ENCODE measurements at regions not wholly inside any gene's neighbourhood (a gene's known extent, or its start where the extent isn't known, plus 50 kb on each side); places are given as distances from the start of the nearest gene placed in this dataset.

DNA sequence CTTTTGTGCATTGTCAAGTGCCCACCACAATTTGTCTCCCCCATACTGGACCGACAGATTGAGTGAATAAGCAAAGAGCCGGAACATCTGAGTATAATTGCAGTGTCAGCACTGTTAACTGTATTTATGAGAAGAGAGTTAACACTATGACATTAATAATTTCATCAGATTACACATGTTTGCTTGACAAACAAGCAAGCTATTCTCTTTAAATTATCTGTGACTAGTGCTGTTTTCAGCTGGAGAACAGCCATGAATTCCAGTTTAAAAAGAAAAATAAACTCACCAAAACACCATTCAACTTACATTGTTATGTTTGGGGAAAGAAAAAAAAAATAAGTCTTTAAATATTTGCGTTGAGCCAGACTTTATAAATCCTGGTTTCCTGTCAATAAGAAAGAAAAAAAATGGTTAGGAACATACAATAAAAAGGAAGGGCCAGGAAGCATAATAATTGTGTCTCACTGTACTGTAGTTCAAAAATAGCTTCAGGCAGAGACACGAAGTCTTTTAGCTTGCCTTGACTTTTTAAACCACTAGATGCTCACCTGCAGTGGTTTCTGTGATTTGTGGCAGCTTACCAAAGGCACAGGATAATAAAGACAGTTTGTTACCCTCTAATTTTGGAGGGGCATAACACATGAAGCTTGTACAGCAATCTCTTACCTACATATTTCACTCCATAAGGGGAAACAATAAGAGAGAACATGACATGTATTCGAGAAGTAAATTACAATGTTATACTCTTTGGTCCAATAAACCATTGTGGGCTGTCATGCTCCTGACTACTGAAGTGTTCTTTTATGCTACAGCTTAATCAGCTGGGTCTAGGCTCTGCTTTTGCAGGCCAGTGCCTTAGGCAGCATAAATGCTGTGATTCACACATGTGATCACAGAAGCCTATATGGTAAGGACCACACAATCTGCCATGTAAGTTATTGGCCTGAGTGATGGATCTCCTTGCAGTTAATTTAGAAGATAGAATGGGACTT is 302.0 kb upstream of the ADGRL2 start:
- Histone ChIP-seq H3K4me1 (ENCODE audit: insufficient read depth, low read length) (no peaks in the 10 kb centered on the region), H3K36me3 (ENCODE audit: insufficient read depth, low read length) (no peaks in the 10 kb centered on the region), H3K4me3 (ENCODE audit: low read depth in 1 of 2, low read length in 2 of 2) (no peak overlapping the region), H3K9ac (ENCODE audit: low read length) (no peak overlapping the region), H3K27ac (ENCODE audit: low read depth, low read length) (no peak overlapping the region), H3K27me3 (ENCODE audit: control insufficient read depth in 1 of 2, insufficient read depth in 2 of 2, low read length in 2 of 2) (no peaks in the 10 kb centered on the region), H3K9me3 (ENCODE audit: low read length) (no peaks in the 10 kb centered on the region)

- Histone ChIP-seq H3K27ac (ENCODE audit: low read depth, low read length) (no peak overlapping the region), H3K4me1 (ENCODE audit: insufficient read depth, low read length) (no peaks in the 10 kb centered on the region), H3K27me3 (ENCODE audit: control insufficient read depth in 1 of 2, insufficient read depth in 2 of 2, low read length in 2 of 2) (no peaks in the 10 kb centered on the region), H3K36me3 (ENCODE audit: insufficient read depth, low read length) (no peaks in the 10 kb centered on the region), H3K9me3 (ENCODE audit: low read length) (no peaks in the 10 kb centered on the region), H3K4me3 (ENCODE audit: low read depth in 1 of 2, low read length in 2 of 2) (no peak overlapping the region), H3K9ac (ENCODE audit: low read length) (no peak overlapping the region)
These were observed 304.4 kb upstream of the ADGRL2 start for GRCh38 chr1:81496349-81496748.

GRCh38 chr1:81493102-81493869 is 307.4 kb upstream of the ADGRL2 start:
- no peak overlapping the region for H3K4me3 ChIP-seq (ENCODE audit: low read depth in 1 of 2, low read length in 2 of 2)
- H3K27ac ChIP-seq (ENCODE audit: low read depth, low read length), result no peak overlapping the region
- H3K9ac ChIP-seq (ENCODE audit: low read length), result no peak overlapping the region
- H3K9me3 ChIP-seq (ENCODE audit: low read length), result no peaks in the 10 kb centered on the region
- H3K36me3 ChIP-seq (ENCODE audit: insufficient read depth, low read length), result no peaks in the 10 kb centered on the region
- no peaks in the 10 kb centered on the region for H3K27me3 ChIP-seq (ENCODE audit: control insufficient read depth in 1 of 2, insufficient read depth in 2 of 2, low read length in 2 of 2)
- H3K4me1 ChIP-seq (ENCODE audit: insufficient read depth, low read length), result no peaks in the 10 kb centered on the region

GRCh38 chr1:81492628-81493027 is 308.1 kb upstream of the ADGRL2 start:
- Histone ChIP-seq H3K36me3 (ENCODE audit: insufficient read depth, low read length) (no peaks in the 10 kb centered on the region), H3K4me3 (ENCODE audit: low read depth in 1 of 2, low read length in 2 of 2) (no peak overlapping the region), H3K4me1 (ENCODE audit: insufficient read depth, low read length) (no peaks in the 10 kb centered on the region), H3K27ac (ENCODE audit: low read depth, low read length) (no peak overlapping the region), H3K9ac (ENCODE audit: low read length) (no peak overlapping the region), H3K27me3 (ENCODE audit: control insufficient read depth in 1 of 2, insufficient read depth in 2 of 2, low read length in 2 of 2) (no peaks in the 10 kb centered on the region), H3K9me3 (ENCODE audit: low read length) (no peaks in the 10 kb centered on the region)

DNA sequence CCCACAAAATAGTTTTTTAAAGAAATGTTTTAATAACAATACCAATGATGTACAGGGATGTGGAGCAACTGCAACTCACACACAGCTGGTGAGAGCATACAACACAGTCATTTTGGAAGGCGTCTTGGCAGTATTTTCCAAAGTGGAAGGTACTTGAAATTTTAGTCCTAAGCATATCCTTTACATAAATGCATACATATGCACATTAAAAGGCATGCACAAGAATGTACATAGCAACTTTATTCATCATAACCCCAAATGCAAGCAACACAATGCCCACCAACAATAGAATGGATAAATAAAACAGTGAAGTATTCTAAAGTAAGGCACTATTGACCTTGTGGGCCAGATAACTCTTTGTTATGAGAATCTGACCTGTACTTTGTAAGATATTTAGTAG is 310.1 kb upstream of the ADGRL2 start:
- no peak overlapping the region for H3K27ac ChIP-seq (ENCODE audit: low read depth, low read length)
- H3K36me3 ChIP-seq (ENCODE audit: insufficient read depth, low read length), result no peaks in the 10 kb centered on the region
- no peaks in the 10 kb centered on the region for H3K9me3 ChIP-seq (ENCODE audit: low read length)

GRCh38 chr1:81489372-81489934 is 311.3 kb upstream of the ADGRL2 start:
- no peaks in the 10 kb centered on the region for H3K4me1 ChIP-seq (ENCODE audit: insufficient read depth, low read length)
- H3K27ac ChIP-seq (ENCODE audit: low read depth, low read length), result no peak overlapping the region
- H3K9me3 ChIP-seq (ENCODE audit: low read length), result no peaks in the 10 kb centered on the region

More for the DNA sequence above, 310.1 kb upstream of the ADGRL2 start:
- no peak overlapping the region for H3K4me3 ChIP-seq (ENCODE audit: low read depth in 1 of 2, low read length in 2 of 2)
- H3K9ac ChIP-seq (ENCODE audit: low read length), result no peak overlapping the region
- H3K27me3 ChIP-seq (ENCODE audit: control insufficient read depth in 1 of 2, insufficient read depth in 2 of 2, low read length in 2 of 2), result no peaks in the 10 kb centered on the region
- no peaks in the 10 kb centered on the region for H3K4me1 ChIP-seq (ENCODE audit: insufficient read depth, low read length)

DNA sequence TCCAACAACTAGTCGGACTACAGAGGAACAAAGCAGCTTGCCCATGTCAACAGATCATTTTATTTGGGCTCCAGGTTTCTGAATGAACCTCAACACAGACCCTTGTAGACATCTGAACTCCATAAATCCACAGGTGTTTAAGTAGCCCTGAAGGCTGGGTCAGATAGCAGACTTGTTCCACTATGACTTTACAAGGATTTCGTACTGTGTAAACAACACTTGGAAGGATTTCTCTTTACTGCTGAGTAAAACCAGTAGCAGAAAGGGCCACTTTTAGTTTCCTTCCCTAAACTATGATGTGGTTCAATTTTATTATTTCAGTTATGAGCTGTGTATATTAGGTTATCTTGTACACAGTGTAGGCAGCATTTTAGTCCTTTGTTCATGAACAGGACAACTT is 316.4 kb upstream of the ADGRL2 start:
- H3K4me1 ChIP-seq (ENCODE audit: insufficient read depth, low read length), result no peaks in the 10 kb centered on the region
- H3K9me3 ChIP-seq (ENCODE audit: low read length), result no peaks in the 10 kb centered on the region
- H3K36me3 ChIP-seq (ENCODE audit: insufficient read depth, low read length), result no peaks in the 10 kb centered on the region
- no peaks in the 10 kb centered on the region for H3K27me3 ChIP-seq (ENCODE audit: control insufficient read depth in 1 of 2, insufficient read depth in 2 of 2, low read length in 2 of 2)
- H3K27ac ChIP-seq (ENCODE audit: low read depth, low read length), result no peak overlapping the region
- H3K4me3 ChIP-seq (ENCODE audit: low read depth in 1 of 2, low read length in 2 of 2), result no peak overlapping the region
- H3K9ac ChIP-seq (ENCODE audit: low read length), result no peak overlapping the region

More at GRCh38 chr1:81489372-81489934, 311.3 kb upstream of the ADGRL2 start:
- Histone ChIP-seq H3K36me3 (ENCODE audit: insufficient read depth, low read length) (no peaks in the 10 kb centered on the region), H3K4me3 (ENCODE audit: low read depth in 1 of 2, low read length in 2 of 2) (no peak overlapping the region), H3K9ac (ENCODE audit: low read length) (no peak overlapping the region), H3K27me3 (ENCODE audit: control insufficient read depth in 1 of 2, insufficient read depth in 2 of 2, low read length in 2 of 2) (no peaks in the 10 kb centered on the region)

- H3K9ac ChIP-seq (ENCODE audit: low read length), result no peak overlapping the region
- H3K9me3 ChIP-seq (ENCODE audit: low read length), result no peaks in the 10 kb centered on the region
- H3K27me3 ChIP-seq (ENCODE audit: control insufficient read depth in 1 of 2, insufficient read depth in 2 of 2, low read length in 2 of 2), result no peaks in the 10 kb centered on the region
- no peak overlapping the region for H3K27ac ChIP-seq (ENCODE audit: low read depth, low read length)
- H3K36me3 ChIP-seq (ENCODE audit: insufficient read depth, low read length), result no peaks in the 10 kb centered on the region
- no peak overlapping the region for H3K4me3 ChIP-seq (ENCODE audit: low read depth in 1 of 2, low read length in 2 of 2)
- no peaks in the 10 kb centered on the region for H3K4me1 ChIP-seq (ENCODE audit: insufficient read depth, low read length)
These were observed 322.5 kb upstream of the ADGRL2 start for GRCh38 chr1:81478219-81478618.

DNA sequence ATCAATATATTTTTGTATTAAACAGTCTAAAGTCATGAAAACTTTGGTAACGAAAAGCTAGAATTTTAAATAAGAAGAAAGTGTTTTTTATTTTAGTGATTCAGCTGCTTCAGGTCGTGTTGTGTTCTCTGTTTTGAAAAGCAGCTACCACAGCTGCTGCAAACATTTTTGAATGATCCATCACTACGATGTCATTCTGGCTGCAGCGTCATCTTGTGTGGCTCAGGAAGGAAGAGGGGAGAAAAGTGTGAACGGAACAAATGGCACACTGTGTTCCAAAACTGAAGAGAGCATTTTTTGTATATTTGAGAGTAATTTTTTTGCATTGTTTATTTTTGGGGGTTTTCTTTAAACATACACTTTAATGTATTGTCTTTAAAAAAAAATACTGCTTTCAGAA is 323.0 kb upstream of the ADGRL2 start:
- Histone ChIP-seq H3K36me3 (ENCODE audit: insufficient read depth, low read length) (no peaks in the 10 kb centered on the region), H3K27ac (ENCODE audit: low read depth, low read length) (no peak overlapping the region), H3K9me3 (ENCODE audit: low read length) (no peaks in the 10 kb centered on the region), H3K4me1 (ENCODE audit: insufficient read depth, low read length) (no peaks in the 10 kb centered on the region), H3K4me3 (ENCODE audit: low read depth in 1 of 2, low read length in 2 of 2) (no peak overlapping the region), H3K9ac (ENCODE audit: low read length) (no peak overlapping the region), H3K27me3 (ENCODE audit: control insufficient read depth in 1 of 2, insufficient read depth in 2 of 2, low read length in 2 of 2) (no peaks in the 10 kb centered on the region)

DNA sequence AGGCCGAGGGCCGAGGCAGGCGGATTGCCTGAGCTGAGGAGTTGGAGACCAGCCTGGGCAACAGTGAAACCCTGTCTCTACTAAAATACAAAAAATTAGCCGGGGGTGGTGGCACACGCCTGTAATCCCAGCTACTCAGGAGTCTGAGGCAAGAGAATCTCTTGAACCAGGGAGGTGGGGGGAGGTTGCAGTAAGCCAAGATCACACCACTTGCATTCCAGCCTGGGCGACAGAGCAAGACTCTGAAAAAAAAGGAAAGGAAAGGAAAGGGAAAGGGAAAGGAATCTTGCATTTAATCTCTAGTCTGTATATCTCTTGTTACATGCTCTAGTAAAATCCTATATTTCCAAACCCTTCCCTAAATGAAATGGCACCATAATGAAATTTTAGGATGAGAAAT is 328.3 kb upstream of the ADGRL2 start:
- Histone ChIP-seq H3K4me1 (ENCODE audit: insufficient read depth, low read length) (no peaks in the 10 kb centered on the region), H3K27me3 (ENCODE audit: control insufficient read depth in 1 of 2, insufficient read depth in 2 of 2, low read length in 2 of 2) (no peaks in the 10 kb centered on the region), H3K27ac (ENCODE audit: low read depth, low read length) (no peak overlapping the region), H3K4me3 (ENCODE audit: low read depth in 1 of 2, low read length in 2 of 2) (no peak overlapping the region), H3K36me3 (ENCODE audit: insufficient read depth, low read length) (no peaks in the 10 kb centered on the region), H3K9ac (ENCODE audit: low read length) (no peak overlapping the region), H3K9me3 (ENCODE audit: low read length) (no peaks in the 10 kb centered on the region)

DNA sequence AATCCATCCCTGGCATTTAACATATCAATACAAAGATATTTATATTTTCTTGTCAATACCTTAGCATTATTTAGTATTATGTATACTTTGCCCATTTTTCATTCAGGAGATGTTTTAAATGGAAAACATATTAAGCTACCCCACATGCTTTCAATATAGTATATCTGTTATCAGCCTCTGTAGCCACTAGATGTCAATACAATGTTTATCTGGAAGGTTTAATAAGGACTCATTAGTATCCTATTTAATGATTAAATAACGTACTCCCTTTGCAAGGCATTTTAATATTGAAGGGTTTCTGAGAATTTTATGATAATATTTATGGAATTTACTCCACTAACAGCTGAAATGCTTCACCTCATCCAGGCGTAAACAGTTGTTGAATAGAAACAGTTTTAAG is 329.5 kb upstream of the ADGRL2 start:
- Histone ChIP-seq H3K4me3 (ENCODE audit: low read depth in 1 of 2, low read length in 2 of 2) (no peak overlapping the region), H3K4me1 (ENCODE audit: insufficient read depth, low read length) (no peaks in the 10 kb centered on the region), H3K9me3 (ENCODE audit: low read length) (no peaks in the 10 kb centered on the region), H3K27me3 (ENCODE audit: control insufficient read depth in 1 of 2, insufficient read depth in 2 of 2, low read length in 2 of 2) (no peaks in the 10 kb centered on the region), H3K36me3 (ENCODE audit: insufficient read depth, low read length) (no peaks in the 10 kb centered on the region), H3K27ac (ENCODE audit: low read depth, low read length) (no peak overlapping the region), H3K9ac (ENCODE audit: low read length) (no peak overlapping the region)
